Uterus (tissue), 2 donors: ENCODE measurements at regions not wholly inside any gene's neighbourhood (a gene's known extent, or its start where the extent isn't known, plus 50 kb on each side); places are given as distances from the start of the nearest gene placed in this dataset.

Experiments
- CTCF ChIP-seq, 4 experiments: fragments of 200-600 bp in 2 of 4; fragments of 450-650 bp in 2 of 4; sonication (generic) in 2 of 4; IDR thresholded peaks; one replicate each; pipeline ENCODE4 v1.5.1; 2016 to 2019; ENCODE audit warnings: antibody characterized with exemption in 4 of 4, mild to moderate bottlenecking in 2 of 4, moderate library complexity in 1 of 4
- POLR2A ChIP-seq, 2 donors: fragments of 450-650 bp; IDR thresholded peaks; one replicate each; pipeline ENCODE4 v1.6.1; 2016; ENCODE audit warnings: antibody characterized with exemption in 2 of 2, mild to moderate bottlenecking in 1 of 2, moderate library complexity in 1 of 2

DNA sequence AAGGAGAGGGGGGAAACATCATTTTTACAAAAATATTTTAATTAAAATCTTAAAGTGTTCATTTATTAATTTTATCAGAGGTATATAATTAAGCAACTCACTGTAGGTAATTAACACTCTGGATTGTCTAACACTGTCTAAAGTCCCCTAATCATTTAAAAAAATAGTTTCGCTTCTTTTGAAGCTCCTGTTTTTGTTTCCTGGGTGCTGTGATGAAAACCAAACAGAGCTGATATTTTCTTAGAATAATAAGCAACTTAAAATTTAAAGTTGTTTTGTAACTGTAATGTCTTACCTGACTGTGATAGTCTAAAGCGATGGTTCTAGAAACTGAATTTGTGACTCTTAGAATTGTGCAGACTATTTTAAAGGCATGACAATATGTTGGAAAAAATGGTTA lies 961.0 kb downstream of the GATA3 start:
- TF ChIP-seq CTCF (IDR thresholded peaks at IDR 0.05) (no peak), POLR2A (IDR thresholded peaks at IDR 0.05) (no peak)
